ENCODE measurements at regions not wholly inside any gene's neighbourhood (a gene's known extent, or its start where the extent isn't known, plus 50 kb on each side); places are given as distances from the start of the nearest gene placed in this dataset.

- DNase-seq: no peak
These were observed 187.9 kb upstream of the LYSMD4 start for GRCh38 chr15:99921101-99921500.

DNA sequence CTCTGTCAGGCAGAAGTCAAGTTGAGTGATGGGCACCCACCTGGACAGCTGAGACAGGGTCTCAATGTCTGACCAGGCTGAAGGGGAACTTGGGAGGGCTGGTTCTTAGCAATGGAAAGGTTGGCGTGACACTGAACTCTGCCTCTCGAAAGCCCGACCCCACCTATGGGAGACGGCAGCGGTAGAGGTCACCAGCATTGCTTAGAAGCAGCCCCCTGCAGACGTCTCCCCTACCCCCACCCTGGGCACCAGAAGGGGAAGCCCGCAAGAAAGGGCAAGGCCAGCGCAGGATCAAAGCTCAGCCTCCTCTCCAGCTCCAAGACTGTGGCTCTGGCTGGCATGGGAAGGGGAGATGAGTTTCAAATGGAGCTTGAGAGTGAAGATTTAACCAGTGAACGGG, 184.8 kb upstream of the LYSMD4 start:
- no peak for DNase-seq

DNA sequence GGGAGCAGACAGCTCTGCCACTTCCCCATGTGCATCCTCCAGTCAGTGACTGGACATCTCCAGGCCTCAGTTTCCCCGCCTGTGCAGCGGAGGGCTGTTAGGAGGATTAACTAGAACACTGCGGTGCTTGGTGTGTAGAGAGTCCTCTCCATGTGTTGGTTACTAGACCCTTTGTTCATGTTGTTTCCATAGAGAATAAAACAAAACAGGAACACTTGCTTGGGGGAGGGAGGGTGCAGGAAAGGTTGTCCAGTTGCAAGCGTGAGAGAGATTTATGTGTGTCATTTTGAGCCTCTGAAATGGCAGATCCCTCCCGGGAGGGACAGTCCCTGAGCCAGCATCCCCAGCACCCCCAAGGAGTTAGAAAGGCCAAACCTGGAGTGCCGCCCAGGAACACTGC, 184.0 kb upstream of the LYSMD4 start:
- no peak for DNase-seq

- DNase-seq: no peak
These were observed 183.5 kb upstream of the LYSMD4 start for GRCh38 chr15:99916668-99917223.

DNA sequence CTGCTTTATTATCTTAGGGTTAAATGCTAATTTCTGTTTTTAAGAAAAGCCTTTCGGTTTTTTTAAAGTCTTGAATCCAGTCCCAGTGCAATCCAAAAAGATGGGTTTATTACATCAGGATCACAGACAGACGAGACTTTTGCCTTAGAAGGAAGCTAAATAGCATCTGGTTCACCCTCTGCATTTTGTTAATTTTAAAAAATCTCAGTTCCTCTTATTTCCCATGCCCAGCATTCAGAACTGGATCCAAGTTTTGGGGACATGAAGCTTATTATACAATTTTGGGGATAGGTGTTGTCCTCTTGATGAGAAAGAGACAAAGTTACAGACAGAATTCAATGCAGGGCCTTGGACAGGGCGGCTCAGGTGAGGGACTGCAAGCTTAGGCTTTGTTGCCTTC, 181.5 kb upstream of the LYSMD4 start:
- no peak for DNase-seq

- DNase-seq: no peak
These were observed 178.6 kb upstream of the LYSMD4 start for GRCh38 chr15:99911816-99912215.

GRCh38 chr15:99909592-99910295, 176.5 kb upstream of the LYSMD4 start:
- peak; percentile 25 to 62 for DNase-seq

DNA sequence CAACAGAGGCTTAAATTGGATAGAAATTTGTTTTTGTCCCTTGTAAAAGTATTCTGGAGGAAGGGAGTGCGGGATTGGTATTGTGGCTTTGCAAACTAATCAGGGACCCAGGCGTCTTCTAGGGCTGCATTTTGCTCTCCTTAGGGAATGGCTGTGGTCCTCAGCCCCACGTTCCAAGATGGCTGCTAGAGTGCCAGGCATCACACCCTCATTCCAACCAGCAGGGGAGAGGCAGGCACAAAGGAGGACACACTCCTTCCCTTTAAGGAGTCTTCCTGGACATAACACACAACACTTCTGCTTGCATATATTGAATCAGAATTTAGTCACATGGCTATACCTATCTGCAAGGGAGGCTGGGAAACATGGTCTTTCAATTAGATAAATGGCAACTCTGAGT, 174.5 kb upstream of the LYSMD4 start:
- no peak for DNase-seq

DNA sequence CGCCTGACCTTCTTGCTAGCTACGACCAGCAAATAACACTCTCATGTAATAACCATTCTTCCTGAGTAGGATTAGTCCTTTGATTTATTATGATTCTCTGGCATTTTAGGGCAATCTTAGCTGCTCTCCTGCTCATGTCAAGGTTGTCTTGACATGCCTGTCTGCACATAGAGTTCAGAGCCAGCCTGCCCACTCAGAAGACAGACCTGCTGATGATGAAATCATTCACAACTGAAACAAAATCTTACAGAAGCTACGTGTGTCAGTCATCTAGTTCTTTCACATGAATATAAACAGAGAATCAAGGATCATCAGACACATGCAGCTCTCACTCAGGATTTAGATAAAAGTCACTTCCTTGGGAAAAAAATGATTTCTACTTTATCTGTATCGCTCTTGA, 173.6 kb upstream of the LYSMD4 start:
- DNase-seq: no peak

DNA sequence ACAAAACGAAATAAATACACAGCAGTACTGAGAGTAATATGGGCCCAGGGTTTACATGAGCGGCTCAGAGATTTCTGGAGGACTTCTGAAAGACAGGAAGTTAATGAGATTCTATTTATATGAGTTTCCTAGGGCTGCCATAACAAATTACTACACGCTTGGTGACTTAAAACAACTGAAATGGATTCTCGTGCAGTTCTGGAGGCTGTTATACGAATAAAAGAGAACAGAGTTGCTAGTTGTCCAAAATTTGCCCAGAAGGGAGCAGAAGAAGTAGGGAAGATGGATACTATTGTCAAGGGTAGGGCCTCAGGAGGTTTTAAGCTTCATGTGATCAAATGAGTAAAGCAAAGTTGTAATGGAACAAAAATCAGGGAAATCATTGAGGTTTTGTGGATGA, 173.1 kb upstream of the LYSMD4 start:
- DNase-seq: no peak

DNA sequence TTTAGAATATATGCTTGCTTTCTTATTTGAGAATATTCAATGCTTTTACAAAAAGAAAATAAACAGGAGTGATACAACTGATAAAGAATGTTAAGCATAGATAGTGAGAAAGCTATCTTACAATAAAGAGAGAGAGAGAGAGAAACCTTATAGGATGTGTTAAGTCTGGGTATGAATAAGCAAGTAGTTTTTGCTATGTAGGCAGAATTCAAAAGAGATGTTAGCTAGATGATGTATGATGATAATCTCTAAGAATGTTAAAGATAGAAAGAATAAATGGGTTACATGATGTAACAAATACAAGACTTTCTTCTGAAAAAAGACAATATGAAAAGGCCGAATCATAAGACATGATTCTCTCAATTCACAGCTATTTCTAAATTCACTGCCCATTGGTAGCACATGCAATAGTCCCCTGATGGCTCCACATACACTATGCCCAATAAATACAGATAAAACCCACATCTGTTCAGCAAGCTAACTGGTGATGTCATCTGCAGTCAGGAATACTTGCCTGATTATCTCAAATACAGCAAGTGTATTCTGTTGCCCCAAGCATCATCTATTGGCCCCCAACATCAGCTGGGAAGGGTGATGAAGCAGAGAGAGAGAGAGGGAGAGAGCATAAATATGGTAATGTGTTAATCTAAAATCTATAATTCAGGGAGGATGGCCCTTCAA, 169.2 kb upstream of the LYSMD4 start:
- DNase-seq: no peak

DNA sequence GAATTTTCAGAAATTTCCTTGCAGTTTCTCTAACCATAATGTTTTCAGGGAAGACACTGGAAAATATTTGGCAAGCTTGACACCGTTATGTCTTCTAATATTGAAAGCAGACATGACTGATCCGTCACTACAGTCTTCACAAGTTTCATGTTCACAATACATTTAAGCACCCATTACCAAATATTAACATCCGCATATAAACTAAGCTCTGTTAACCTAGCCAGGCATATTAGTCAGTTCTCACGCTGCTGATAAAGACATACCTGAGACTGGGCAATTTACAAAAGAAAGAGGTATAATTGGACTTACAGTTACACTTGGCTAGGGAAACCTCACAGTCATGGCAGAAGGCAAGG, 162.7 kb upstream of the LYSMD4 start:
- DNase-seq: no peak

- no peak for DNase-seq
These were observed 162.1 kb upstream of the LYSMD4 start for GRCh38 chr15:99895189-99895955.

DNA sequence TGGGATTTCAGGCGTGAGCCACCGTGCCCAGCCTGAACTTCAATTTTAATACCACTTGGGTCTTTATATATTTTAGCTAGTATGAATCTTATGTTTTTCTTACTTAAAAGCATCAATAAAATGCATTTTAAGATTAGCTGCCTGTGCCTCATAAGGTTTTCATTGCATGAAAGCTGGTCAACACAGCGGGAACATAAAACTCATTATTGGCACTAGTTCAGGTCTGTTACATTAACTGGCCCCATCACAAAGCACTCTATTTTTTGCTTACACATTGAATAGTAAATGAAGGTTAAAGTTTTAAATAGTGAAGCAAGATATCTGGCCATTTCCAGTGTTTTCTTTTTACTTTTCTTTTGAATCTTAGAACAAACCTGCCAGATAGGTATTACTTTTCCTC, 145.6 kb upstream of the LYSMD4 start:
- DNase-seq: no peak

DNA sequence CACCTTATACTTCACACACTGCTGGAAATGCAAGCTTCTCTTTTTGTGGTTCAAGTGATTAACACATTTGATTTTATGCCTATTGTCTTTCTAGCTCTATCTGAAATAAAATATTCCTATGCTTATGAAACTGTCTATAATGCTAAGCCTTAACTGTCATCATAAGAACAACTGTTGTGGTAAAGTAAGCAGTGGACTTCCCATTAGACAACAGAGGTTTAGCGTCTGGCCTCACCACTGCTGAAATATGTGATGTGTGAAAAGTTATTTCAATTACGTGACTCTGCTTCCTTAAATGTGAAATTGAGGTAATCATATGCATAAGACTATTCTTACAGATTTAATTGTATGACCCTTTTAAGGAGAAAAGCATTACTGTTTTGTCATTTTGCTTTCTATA, 140.2 kb upstream of the LYSMD4 start:
- no peak for DNase-seq

GRCh38 chr15:99863550-99864198, 130.4 kb upstream of the LYSMD4 start:
- no peak for DNase-seq

- no peak for DNase-seq
These were observed 124.6 kb upstream of the LYSMD4 start for GRCh38 chr15:99857836-99858235.

GRCh38 chr15:99850517-99850916, 117.3 kb upstream of the LYSMD4 start:
- DNase-seq: no peak

DNA sequence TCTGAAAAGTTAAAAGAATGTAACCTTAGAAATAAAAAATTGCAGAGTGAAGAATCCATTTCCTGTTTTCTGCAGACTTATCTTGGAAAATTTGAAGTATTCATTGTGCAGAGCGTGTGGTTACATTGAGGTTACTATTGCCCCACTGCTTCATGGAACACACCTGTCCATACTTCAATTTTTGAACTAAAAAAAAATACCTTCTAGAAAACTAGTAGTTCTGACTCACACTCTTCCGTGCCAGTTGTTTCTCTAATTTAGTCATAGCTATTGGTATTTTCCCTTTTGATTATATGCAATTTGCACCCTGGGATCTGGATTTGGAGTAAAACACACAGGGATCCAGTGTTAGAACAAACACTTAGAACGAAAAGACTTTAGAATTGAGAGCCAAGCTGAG, 111.8 kb upstream of the LYSMD4 start:
- no peak for DNase-seq

DNA sequence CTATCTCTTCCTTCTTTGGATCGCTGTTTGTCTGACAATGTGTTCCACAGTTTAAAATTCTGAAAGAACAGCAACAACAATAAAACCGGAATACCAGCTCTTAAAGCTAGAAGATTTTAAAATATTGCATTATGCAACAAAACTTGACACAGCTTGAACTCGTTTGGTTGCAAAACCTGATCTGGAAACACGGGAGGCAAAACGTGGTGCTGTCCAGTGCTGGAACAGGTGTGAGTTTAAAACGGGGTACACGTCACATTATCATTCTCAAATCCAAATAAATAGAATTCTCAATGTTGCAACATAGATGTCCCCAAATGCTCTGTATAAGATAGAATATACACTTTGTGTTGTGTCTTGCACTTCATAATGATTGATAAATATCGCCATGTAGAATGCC, 110.9 kb upstream of the LYSMD4 start:
- DNase-seq: no peak

DNA sequence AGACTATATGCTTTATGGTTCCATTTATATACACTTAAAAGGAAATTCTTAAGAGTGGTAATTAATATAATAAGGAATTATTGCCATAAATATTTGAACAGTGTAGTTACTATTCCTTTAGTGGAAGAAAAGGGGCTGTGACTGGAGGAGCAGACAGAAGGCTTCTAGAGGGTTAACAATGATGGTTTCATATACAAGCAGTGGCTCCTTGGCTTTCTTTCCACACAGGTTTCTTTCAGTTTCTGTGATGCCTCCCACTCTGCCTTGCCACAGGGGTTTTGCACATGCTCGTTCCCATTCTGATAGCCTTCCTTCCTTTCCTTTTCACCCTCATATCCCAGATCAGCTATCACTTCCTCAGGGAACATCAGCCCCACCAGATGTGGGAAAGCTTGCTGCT, 108.8 kb upstream of the LYSMD4 start:
- no peak for DNase-seq

DNA sequence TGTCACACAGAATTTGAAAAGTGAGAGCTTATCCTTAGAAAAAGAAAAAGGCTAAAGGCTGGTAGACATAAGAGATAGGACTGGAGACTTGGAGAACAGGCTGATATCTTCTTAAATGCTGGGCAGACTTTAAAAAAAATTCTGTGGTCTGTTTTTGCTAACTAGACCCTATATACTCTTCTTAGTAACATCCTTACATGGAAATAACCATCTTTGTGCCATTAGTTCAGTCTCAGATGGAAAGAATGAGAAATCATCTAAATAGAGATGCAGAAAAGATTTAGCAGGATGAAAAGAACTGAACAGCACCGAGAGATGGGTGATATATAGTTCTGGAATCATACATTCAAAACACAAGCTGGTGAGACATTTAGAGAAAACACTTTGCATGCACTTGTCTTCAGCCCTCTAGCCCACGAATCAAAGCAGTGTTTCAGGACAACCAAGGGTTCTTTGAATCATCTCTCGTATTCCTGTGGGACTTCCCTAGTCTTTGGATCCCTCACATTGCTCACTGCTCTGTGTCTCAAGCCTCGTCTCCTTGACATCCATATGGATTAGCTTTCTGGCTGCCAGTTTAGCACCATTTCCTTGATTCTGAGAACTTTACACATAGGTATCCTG, 93.0 kb upstream of the LYSMD4 start:
- DNase-seq: no peak

GRCh38 chr15:99823346-99823745, 90.1 kb upstream of the LYSMD4 start:
- no peak for DNase-seq

All from NCI-H526 (cell line).